HEK293 (cell line): ENCODE measurements at regions not wholly inside any gene's neighbourhood (a gene's known extent, or its start where the extent isn't known, plus 50 kb on each side); places are given as distances from the start of the nearest gene placed in this dataset.

Experiments used
- CTCF ChIP-seq: fragments of 450-650 bp; formaldehyde crosslinking; IDR thresholded peaks from 2 replicates; pipeline ENCODE4 v1.5.1; 2016; ENCODE audit warnings: missing biosample characterization, missing genetic modification characterization
- ZNF311 ChIP-seq: fragments of 450-650 bp; formaldehyde crosslinking; IDR thresholded peaks from 2 replicates; pipeline ENCODE4 v1.5.1; 2017; ENCODE audit warnings: missing biosample characterization, missing genetic modification characterization, borderline replicate concordance
- ZNF416 ChIP-seq: fragments of 450-650 bp; formaldehyde crosslinking; IDR thresholded peaks from 2 replicates; pipeline ENCODE4 v1.5.1; 2016; ENCODE audit warnings: missing biosample characterization, missing genetic modification characterization
- ZNF423 ChIP-seq: fragments of 450-650 bp; formaldehyde crosslinking; IDR thresholded peaks from 2 replicates; pipeline ENCODE4 v1.5.1; 2016; ENCODE audit warnings: missing biosample characterization, missing genetic modification characterization

- no peak for TF ChIP-seq CTCF
- TF ChIP-seq ZNF416 (tag by site-specific recombination): no peak
- no peak for TF ChIP-seq ZNF311 (tag by site-specific recombination)
- no peak for TF ChIP-seq ZNF423 (tag by site-specific recombination)
These were observed 160.0 kb upstream of the FBXO33 start for GRCh38 chr14:39592116-39592789.
